HG02970 (cell line): ENCODE measurements at regions not wholly inside any gene's neighbourhood (a gene's known extent, or its start where the extent isn't known, plus 50 kb on each side); places are given as distances from the start of the nearest gene placed in this dataset.

Source experiments
- ATAC-seq: cut with Tn5 transposase; IDR thresholded peaks from one replicate; pipeline ENCODE4 v1.9.1; 2021; ENCODE audit warnings: mild to moderate bottlenecking, moderate library complexity, moderate number of reproducible peaks; ENCODE audit not compliant: unreplicated experiment, low FRiP score

DNA sequence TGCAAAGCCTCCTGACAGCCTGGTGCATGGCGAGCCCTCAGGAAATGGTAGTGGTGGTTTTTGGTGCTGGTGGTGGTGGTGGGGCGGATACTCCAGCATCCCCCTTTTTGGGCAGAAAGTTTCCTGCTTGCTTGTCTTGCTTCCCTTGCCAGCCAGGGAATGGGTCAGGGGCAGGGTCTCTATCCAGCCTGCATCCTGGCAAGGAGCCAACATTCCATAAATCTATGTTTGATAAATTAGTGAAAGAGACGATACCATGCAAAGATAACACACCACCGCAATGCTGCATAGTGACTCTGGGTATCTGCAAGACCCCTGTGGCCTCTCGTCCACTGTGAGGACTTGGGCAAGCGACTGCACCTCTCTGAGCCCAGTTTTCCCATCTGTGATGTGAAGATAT, 246.2 kb downstream of the LRFN2 start:
- ATAC-seq: no peak

DNA sequence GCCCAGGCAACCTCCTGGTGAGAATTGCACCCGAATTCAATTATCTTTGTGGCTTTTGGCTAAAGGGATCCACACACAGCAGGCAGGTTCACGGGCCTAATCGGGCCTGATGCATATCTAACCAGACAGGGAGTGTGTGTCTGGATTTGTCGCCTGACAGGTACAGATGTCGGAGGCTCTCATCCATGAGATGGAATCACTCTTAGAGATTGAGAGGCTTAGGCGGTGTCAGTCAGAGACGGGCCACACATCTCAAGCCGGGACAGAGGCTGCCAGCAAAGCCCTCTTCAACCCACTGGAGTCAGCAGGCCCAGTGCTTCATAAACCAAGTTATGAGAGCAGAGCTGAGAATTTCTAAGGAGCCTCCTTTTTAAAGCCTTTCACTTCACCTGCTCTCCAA, 247.0 kb downstream of the LRFN2 start:
- ATAC-seq: no peak

DNA sequence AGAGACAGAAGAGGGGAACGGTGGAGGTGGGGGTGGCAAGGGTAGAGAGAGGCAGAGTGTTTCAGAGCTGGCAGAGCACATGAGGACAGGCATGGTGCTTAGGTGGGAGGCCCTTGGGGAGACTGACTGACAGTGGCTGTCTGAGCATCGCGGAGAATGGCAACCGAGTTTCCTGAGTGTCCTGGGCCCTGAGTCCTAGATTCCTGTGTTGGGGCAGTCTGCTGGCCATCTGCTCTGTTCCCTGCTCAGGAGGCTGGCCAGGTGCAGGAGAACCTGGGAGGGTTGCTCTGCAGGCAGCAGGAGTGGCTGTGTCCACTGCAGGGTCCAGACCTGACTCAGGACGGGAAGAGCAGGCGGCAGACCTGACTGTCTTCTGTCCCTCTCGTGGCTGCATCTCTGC, 248.9 kb downstream of the LRFN2 start:
- no peak for ATAC-seq

DNA sequence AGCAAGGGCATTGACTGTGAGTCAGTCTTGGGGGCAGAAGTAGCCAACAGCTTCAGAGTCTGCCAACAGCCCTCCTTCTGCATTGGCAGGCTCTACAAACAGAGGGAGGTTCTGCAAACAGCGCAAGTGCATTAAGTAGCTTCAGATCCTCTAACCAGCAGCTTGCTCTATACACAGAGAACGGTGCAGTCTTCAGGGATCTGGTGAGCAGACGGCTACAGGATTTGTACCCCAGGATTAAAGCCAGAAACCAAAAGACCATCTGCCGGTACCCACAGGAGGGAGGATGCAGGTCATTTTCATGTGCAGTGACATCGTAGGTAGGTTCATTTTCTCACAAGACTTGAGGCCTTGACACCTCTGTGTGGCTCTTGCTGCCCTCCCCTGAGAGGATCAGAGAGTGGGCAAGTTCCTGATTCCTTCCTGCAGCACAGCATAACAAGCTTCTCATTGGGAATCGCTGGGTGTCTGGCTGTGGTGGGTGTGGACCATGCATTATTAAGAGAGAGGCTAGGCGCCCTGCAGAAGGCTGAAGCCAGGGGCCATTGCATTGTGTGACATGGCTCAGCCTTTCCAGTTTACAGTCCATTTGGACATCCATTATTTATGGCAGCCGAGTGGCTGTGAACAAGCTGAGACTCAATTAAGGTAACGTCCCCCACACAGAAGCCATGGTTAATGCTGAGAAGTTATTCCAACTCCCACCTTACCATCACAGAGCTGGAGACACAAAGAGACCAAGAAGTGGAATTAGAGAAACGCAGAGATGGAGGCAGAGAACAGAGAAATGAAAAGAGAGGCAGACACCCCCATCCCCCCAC, 250.0 kb downstream of the LRFN2 start:
- ATAC-seq: no peak

DNA sequence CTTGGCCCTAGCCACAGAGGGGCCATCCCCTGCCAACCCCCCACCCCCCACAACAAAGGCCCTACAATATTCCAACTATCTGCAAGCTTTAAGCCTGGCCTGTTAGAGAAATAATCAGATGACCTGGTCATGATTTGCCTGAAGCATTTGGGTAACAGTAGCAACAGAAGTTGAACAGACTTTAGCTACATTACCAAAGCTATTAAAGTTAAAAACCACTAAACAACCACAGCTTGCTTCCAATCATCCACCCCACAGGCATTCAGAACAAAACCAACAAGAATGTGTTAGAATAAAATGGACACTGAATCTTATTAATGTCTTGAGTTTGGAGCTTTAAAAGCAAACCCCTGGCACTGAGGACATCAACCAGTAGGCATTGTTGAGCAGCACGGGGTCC, 250.9 kb downstream of the LRFN2 start:
- no peak for ATAC-seq

DNA sequence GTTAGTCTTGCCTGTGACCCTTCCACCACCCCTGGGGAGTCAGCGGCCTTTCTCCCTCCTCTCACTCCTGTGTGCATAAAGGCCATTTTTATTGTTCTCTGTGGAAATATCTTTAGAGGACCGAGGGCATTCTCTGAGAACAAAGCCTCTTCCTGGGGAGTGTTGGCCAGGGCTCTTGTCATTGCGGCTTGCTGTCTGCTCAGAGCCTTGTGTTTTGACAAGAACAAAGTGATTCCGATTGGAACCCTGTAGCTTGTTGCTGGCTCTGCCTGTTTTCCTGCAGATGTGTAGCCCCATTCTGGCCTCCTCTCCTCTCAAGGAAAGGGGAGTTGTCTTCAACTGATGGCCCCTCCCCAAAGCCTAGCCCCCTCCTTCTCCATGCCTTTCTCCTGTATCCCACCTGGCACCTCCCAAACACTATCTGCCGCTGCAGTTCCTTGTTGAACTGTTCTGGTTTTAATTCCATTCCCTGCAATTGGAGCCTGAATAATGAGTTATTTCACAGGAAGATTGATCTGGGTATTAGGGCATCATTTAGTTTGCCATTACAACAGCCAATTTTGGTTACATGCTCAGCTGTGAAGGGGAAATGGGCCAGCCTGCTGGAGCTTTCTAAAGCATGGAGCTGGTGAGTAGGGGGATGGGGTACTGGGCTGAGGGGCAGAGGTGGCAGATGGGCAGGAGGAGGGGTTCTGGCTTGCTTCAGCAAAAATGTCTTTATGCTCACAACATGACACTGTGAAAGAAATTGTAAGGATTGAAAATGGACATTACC, 252.5 kb downstream of the LRFN2 start:
- no peak for ATAC-seq

DNA sequence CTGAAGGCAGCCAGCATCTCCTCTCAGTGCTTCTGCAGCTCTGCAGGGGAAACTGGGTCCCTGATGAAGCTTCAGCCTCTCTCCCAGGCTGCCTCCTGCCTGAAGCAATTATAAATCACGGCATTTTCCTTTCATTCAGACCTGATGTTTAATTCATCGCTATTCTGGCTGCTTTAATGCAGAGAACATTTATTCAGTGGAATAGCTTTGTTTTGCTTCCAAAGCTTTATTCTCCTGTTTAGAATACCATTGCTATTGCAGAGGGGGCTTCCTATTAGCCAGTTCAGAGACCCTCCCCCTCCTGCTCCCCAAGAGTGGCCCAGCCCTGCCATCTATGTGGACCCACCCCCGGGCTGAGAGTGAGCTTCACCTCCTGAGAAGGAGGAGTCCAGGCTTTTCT, 255.6 kb downstream of the LRFN2 start:
- no peak for ATAC-seq

DNA sequence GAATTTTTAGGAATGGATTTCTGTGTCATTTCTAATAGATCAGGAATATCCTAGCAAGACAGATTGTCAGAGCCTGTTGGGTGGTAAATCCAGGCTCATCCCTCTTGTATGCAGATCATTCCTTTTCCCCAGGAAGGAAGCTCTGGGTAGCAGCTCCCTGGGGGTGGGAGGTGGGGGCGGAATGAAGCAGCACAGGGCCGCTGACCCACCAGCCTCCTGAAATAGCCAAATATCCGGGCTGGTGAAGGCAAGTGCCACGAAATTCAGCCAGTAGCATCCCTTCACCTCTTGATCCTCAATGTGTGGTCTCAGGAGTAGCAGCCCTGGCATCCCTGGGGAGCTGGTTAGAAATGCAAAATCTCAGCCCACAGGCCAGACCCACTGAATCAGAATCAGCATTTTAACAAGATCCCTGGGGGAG, 256.9 kb downstream of the LRFN2 start:
- ATAC-seq: no peak

DNA sequence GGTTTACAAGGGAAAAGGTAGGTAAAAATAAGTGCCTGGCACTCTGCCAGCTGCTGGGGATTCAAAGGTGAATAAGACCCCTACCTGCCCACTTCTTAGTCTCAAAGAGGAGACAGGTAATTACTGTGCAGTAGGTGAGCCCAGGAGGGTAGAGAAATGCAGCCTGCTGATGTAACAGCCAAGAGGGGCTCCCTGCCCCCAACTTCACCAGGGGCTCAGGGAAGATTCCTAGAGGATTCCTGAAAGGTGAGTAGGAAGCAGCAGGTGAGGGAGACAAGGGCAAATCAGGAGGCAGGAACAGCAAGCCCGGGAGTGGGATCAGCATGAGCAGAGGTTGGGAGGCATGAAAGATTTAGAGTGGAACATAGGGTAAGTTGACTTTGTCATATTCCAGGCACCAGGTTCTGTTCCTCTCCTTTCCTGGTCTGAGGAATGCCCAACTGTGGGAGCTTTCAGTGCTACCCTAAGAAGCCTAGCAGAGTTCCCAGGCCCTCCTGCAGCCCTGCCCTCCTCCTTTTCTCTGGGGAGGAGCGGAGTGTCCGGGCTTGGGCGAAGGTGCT, 258.1 kb downstream of the LRFN2 start:
- no peak for ATAC-seq

DNA sequence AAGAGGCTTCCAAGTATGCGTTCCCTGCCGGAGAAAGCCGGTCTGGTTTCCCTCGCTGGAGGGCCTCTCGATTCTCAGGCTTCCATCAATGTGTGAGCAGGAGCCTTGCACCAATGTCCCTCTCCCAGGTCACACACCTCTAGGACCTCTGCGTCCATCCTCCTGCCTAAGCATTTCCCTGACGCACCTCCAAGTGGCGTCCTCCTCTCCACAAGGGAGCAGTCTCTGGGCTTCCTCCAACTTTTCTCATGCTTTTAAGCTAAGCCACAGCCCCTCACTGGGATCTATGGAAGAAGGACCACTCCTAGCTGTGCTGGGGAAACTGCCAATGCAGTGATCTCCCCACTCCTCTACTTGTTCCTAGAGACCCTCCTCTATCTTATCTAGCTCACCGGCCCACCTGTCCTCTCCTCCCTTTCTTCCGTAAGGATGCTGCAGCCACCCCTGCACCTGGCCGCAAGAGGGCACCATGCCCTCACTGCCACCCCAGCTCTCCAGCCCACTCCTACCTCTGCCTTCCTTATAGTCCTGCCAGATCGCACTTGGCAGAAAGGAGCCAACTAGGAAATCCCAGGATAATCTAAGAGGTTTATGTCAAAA, 258.7 kb downstream of the LRFN2 start:
- ATAC-seq: no peak

DNA sequence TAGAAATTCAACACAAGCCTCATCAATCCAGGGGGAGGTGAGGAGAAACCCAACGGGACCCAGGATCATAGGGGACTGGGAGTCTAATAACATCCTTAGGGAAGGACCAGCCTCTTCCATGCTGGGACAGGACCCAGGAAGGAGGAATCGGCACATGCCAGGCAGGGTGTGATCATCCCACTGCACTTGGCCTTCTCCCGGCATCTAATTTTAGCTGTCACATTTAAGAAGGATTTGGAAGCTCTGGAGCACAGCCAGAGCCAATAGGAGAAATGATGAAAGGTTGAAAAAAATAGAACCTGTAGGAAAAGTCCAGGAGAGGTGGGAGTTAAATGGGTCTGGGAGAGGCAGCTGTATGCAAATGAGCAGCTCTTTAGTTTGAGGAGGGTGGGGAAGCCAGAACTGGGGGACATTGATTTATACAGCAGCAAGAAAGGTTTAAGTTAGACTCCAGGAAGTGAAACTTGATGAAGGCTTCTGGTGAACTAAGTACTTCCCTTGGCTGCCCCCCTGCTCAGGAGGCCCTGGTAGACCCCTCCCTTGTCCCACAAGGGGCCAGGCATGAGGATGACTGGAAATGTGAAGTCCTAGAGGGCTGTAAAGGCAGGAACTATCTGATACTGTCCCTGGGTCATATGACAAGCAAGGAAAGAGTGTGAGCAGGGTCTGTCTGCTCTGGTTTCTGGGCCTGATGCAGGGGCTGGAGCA, 260.3 kb downstream of the LRFN2 start:
- ATAC-seq: no peak

DNA sequence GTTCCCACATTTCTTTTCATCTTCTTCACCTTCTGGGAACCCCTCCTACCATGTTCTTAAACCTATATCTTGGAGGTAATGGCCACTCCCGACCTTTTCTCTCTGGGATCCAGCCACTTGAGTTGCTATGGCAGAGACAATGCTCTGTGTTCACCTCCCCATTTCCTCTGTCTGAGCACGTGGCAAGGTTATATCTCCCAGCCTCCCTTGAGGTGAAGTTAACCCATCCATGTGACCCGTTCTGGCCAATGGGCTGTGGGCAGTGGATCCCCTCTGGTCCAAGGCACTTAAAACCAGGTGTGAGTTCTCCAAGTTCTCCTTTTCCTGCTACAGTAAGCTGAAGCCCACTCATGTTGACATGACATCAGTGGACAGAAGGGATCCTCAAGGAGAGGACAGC, 261.4 kb downstream of the LRFN2 start:
- ATAC-seq: no peak

DNA sequence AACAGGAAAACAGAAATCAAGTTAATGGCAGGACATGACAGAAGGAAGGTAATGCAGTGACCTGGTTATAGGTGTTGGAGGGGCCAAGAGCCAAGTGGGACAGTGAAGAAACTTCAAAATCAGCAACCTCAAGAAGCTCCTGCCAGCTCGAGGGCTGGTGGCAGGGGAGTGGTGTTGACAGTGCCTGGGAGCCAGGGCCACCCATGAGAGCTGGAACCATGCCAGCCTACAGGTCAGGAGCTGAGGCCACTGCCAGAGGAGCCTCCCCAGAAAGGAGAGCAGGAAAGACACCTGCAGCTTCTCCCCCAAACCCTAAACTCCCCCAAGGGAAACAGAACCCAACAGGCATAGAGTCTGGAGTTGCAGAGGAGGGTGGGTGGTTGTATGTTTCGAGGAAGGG, 262.1 kb downstream of the LRFN2 start:
- no peak for ATAC-seq

DNA sequence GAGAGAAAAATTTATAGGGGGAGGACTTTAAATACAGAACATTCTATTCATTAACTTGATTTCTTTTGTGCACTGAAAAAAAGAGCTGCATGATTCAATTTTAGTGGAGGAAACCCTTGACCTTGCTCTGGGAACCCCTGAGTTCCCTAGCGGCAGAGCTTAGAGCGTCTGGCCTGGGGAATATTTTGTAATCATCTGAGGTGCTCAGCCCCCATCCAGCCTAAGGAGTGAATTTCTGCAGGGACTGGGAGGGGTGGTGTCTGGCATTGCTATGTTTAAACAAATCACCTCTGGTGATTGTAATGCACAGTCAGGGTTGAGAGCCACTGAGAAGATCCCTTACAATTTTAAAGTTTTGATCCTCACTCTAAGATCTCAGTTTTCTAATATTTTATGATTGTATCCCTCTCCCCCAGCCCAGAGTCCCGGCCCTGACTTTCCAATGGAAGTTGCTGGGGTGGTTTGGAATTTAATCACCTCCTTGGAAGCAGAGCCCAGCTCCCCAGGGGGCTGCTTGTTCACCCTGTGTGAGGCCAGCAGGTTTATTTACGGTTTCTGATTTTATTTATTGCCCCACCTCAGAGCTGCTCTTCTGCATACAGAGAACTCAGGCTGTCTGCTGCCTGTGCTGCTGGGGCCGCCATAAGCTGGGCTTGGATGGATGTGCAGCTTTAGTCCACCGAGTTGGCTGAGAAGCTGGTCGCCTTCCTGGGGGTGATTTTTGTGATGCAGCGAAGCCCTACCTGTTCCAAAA, 263.1 kb downstream of the LRFN2 start:
- ATAC-seq: no peak

DNA sequence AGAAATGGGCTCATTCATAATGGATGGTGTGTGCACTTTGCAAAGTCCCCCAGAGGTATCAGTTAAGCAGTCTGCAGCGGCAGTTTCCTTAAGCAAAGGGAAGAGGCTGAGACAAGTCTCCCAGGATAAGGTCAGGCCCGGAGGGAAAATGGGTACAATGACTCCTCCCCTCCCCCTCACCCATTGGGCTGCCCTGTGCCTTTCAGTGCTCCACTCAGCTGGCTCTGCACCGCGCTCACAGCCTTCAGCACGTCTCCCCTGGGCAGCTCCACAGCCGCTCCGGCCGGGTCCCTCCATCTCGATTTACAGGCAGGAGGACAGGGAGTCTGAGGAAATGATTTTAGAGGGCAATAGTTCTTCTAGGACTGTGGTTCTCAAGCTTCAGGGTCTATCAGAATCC, 264.8 kb downstream of the LRFN2 start:
- no peak for ATAC-seq

DNA sequence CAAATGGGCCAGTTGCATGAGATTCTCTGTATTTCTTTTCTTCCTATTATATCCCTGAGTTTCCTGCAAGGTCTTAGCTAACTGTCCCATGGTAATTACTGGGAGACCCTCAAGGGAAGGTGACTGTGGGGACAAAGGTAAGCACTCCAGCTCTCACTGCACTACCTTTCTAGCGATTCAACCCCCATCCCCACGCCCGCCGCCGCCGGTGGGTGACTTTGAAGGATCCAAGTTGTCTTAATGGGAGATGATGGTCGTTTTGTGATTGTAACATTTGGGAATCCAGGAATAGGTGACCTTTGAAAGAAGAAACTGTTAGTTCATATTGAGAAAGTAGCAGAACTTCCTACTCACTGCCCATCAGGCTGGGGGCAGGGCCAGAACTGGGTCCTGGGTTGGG, 265.5 kb downstream of the LRFN2 start:
- no peak for ATAC-seq

DNA sequence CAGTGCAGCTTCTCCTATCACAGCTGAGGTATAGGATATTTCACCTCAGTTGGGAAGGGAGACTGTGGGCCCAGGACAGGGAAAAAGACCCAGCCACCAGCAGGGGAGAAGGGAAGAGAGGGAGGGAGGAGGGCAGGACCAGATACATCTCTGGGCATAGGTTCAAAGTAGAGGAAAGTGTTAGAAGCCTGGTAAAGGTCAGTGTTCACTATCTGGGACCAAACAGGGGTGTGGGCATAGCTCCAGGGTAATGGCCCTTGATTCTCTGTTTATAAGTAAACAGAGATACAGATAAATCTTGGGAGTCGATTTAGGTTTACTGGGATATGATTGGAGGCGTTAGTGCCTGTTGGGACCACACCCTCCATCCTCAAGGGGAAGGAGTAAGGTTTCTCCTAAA, 266.2 kb downstream of the LRFN2 start:
- no peak for ATAC-seq

DNA sequence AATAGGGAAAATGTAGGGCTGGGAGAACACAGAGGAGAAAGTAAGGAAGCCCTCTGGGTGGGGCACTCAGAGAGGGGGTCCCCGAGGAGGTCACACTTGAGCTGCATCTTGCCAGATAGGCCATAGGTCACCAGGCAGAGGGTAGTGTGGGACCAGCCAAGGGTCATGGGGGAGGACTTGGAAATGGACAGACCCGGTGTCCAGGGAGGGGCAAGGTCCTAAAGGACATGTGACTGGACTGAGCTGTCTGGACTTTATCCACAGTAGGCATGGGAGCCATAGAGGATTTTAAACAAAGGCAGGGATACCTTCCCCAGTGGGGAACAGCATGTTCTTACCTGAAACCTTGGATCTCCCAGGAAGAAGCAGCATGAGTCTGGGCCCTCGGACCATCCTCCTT, 266.7 kb downstream of the LRFN2 start:
- no peak for ATAC-seq

DNA sequence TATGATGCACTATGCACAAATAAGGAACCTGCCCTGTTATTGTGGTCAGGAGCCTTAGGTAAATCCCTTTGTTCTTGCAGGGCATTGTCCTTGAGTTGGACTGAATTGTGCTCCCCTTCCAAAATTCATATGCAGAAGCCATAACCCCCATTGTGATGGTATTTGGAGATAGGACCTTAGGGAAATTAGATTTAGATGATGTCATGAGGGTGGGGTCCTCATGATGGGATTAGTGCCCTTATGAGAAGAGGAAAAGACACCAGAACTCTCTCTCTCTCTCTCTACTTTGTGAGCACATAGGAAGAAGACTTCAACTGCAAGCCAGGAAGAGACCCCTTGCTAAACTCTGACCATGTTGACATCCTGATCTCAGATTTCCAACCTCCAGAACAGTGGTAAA, 268.0 kb downstream of the LRFN2 start:
- no peak for ATAC-seq

DNA sequence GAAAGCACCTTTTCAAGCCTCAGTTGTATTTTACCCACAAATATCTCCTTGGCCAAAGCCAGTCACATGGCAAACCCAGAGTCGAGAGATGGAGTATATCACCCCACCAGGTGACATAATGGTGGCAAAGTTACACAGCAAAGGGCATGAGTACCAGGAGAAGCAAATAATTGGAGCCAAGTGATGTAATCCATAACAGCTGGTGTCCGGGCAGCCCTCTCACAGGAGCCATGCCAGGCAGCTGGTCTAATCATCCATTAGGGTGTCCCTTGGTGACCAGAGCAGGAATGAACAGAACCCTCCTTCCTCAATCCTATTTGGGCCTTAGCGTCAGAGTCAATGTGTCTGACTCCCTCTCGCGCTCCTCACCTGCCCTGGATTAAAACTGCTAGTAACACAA, 272.1 kb downstream of the LRFN2 start:
- no peak for ATAC-seq
